PC-9 (cell line): ENCODE measurements at regions not wholly inside any gene's neighbourhood (a gene's known extent, or its start where the extent isn't known, plus 50 kb on each side); places are given as distances from the start of the nearest gene placed in this dataset.

Experiments
- BruUV-seq: library from RNA; stranded (reverse); fragments of 400-500 nt; replicated peaks from 2 replicates; lab custom pipeline; 2021; lab: Mats Ljungman, UMichigan
- CTCF ChIA-PET: fragments of 300-600 bp; sonication (Branson Sonifier 250); formaldehyde crosslinking; loops from one replicate; lab custom pipeline; 2022; ENCODE audit warnings: antibody characterized with exemption; lab: Charles Lee
- POLR2A ChIA-PET: fragments of 300-600 bp; sonication (Branson Sonifier 250); formaldehyde crosslinking; loops from one replicate; lab custom pipeline; 2022; ENCODE audit warnings: antibody characterized with exemption; ENCODE audit not compliant: unreplicated experiment; lab: Charles Lee
- DNase-seq, 2 experiments: peaks; one replicate each; pipeline versions ENCODE4 v3.0.0 to v3.0.0-alpha.2; 2015 to 2022; ENCODE audit warnings: mixed read lengths in 1 of 2
- H2AFZ ChIP-seq: fragments of 200-600 bp; sonication (generic); 2 replicates; pipeline ENCODE4 v1.8.1; 2017; ENCODE audit warnings: antibody characterized with exemption
- H3F3A ChIP-seq: fragments of 200-600 bp; sonication (generic); 2 replicates; pipeline ENCODE4 v1.8.1; 2017; ENCODE audit warnings: antibody characterized with exemption, mild to moderate bottlenecking, low read depth; ENCODE audit not compliant: insufficient read depth
- H3K27ac ChIP-seq: fragments of 200-600 bp; sonication (generic); 2 replicates; pipeline ENCODE4 v1.6.1; 2016; ENCODE audit warnings: mixed run types
- H3K27me3 ChIP-seq: fragments of 200-600 bp; sonication (generic); 2 replicates; pipeline ENCODE4 v1.6.1; 2016; ENCODE audit warnings: low read depth, mixed run types; ENCODE audit not compliant: insufficient read depth
- H3K36me3 ChIP-seq: fragments of 200-600 bp; sonication (generic); 2 replicates; pipeline ENCODE4 v1.6.1; 2016; ENCODE audit warnings: low read depth, mixed run types
- H3K4me1 ChIP-seq: fragments of 200-600 bp; sonication (generic); replicated peaks from 2 replicates; pipeline ENCODE4 v1.6.1; 2016; ENCODE audit warnings: mixed run types; ENCODE audit not compliant: insufficient read depth
- H3K4me2 ChIP-seq: fragments of 200-600 bp; sonication (generic); 2 replicates; pipeline ENCODE4 v1.6.1; 2017; ENCODE audit warnings: mixed run types
- H3K4me3 ChIP-seq: fragments of 200-600 bp; sonication (generic); 2 replicates; pipeline ENCODE4 v1.6.1; 2016; ENCODE audit warnings: mixed run types
- H3K79me2 ChIP-seq: fragments of 200-600 bp; sonication (generic); 2 replicates; pipeline ENCODE4 v1.6.1; 2017; ENCODE audit warnings: low read depth, mixed run types
- H3K9me2 ChIP-seq: fragments of 200-600 bp; sonication (generic); 2 replicates; pipeline ENCODE4 v1.8.1; 2017; ENCODE audit warnings: mild to moderate bottlenecking; ENCODE audit not compliant: insufficient read depth
- H3K9me3 ChIP-seq: fragments of 200-600 bp; sonication (generic); 2 replicates; pipeline ENCODE4 v1.8.1; 2016; ENCODE audit warnings: low read depth; ENCODE audit not compliant: insufficient read depth
- H4K20me1 ChIP-seq: fragments of 200-600 bp; sonication (generic); 2 replicates; pipeline ENCODE4 v1.8.1; 2017; ENCODE audit not compliant: insufficient read depth
- CTCF ChIP-seq: fragments of 200-600 bp; sonication (generic); conservative IDR thresholded peaks from 2 replicates; pipeline ENCODE4 v1.6.1; 2017; ENCODE audit warnings: mixed run types, antibody characterized with exemption, mild to moderate bottlenecking, moderate library complexity
- EZH2 ChIP-seq: fragments of 200-600 bp; sonication (generic); IDR thresholded peaks from 2 replicates; pipeline ENCODE4 v1.8.0; 2017; ENCODE audit warnings: antibody characterized with exemption, low read depth
- intact Hi-C: fragments of 100-400 bp; cut with micrococcal nuclease; formaldehyde crosslinking; loops from one replicate; pipeline ENCODE4 v1.10.0; 2022; ENCODE audit not compliant: unreplicated experiment

GRCh38 chr7:109318136-109318535, 748.5 kb downstream of the DNAJB9 start:
- H2AFZ ChIP-seq = no peak overlapping the region
- no TSS peak for BruUV-seq
- no peak for DNase-seq
- H3K36me3 ChIP-seq = no peaks in the 10 kb centered on the region
- no peaks in the 10 kb centered on the region for H3K9me3 ChIP-seq
- no peak overlapping the region for H3K4me3 ChIP-seq
- H3K4me1 ChIP-seq = no peaks in the 10 kb centered on the region
- H4K20me1 ChIP-seq = no peaks in the 10 kb centered on the region
- no peaks in the 10 kb centered on the region for H3K79me2 ChIP-seq
- intact Hi-C loops = no loop called here
- H3K27me3 ChIP-seq = no peaks in the 10 kb centered on the region
- H3K9me2 ChIP-seq = no peaks in the 10 kb centered on the region
- POLR2A ChIA-PET = no interaction called here
- CTCF ChIA-PET = no interaction called here
- no peak for TF ChIP-seq CTCF
- H3K4me2 ChIP-seq = no peak overlapping the region
- no peak overlapping the region for H3K27ac ChIP-seq
- H3F3A ChIP-seq = no peaks in the 10 kb centered on the region

GRCh38 chr7:109322833-109323232, 753.2 kb downstream of the DNAJB9 start:
- Histone ChIP-seq H3F3A (no peaks in the 10 kb centered on the region), H3K79me2 (no peaks in the 10 kb centered on the region), H3K9me3 (no peaks in the 10 kb centered on the region), H4K20me1 (no peaks in the 10 kb centered on the region), H3K9me2 (no peaks in the 10 kb centered on the region), H3K27ac (no peak overlapping the region), H3K4me3 (no peak overlapping the region), H3K4me1 (no peaks in the 10 kb centered on the region), H3K27me3 (no peaks in the 10 kb centered on the region), H2AFZ (no peak overlapping the region), H3K36me3 (no peaks in the 10 kb centered on the region), H3K4me2 (no peak overlapping the region)
- ChIA-PET POLR2A (no interaction called here), CTCF (no interaction called here)
- no peak for TF ChIP-seq CTCF
- TF ChIP-seq EZH2 = no peak
- DNase-seq = no peak
- intact Hi-C loops = no loop called here
- BruUV-seq = no TSS peak

GRCh38 chr7:109331423-109331822, 761.7 kb downstream of the DNAJB9 start:
- Histone ChIP-seq H3F3A (no peaks in the 10 kb centered on the region), H3K4me3 (no peak overlapping the region), H3K4me1 (no peaks in the 10 kb centered on the region), H3K9me2 (peaks cover 5% of the 10 kb centered on the region; the same call in 1 of the 2 replicates), H3K27me3 (no peaks in the 10 kb centered on the region), H3K27ac (no peak overlapping the region), H3K9me3 (no peaks in the 10 kb centered on the region), H4K20me1 (no peaks in the 10 kb centered on the region), H3K36me3 (no peaks in the 10 kb centered on the region), H3K79me2 (no peaks in the 10 kb centered on the region), H2AFZ (peak overlapping the region; percentile 59), H3K4me2 (no peak overlapping the region)
- DNase-seq = no peak
- intact Hi-C loops = no loop called here
- ChIA-PET POLR2A (no interaction called here), CTCF (no interaction called here)
- no TSS peak for BruUV-seq
- TF ChIP-seq EZH2 = no peak
- TF ChIP-seq CTCF = no peak
